Erythroblast (primary cell): ENCODE measurements at regions not wholly inside any gene's neighbourhood (a gene's known extent, or its start where the extent isn't known, plus 50 kb on each side); places are given as distances from the start of the nearest gene placed in this dataset.

Experiments
- GATA1 ChIP-seq: IDR thresholded peaks from 2 replicates; pipeline ENCODE4 v1.6.1; 2011; ENCODE audit warnings: low read depth, mild to moderate bottlenecking, control low read depth, low read length, moderate library complexity
- POLR2A ChIP-seq: IDR thresholded peaks from 2 replicates; pipeline ENCODE4 v1.6.1; 2011; ENCODE audit warnings: mild to moderate bottlenecking, low read length

- TF ChIP-seq POLR2A (no peak), GATA1 (no peak)
Observed at GRCh38 chr17:63329876-63330275, 116.2 kb downstream of the CYB561 start.
